ENCODE measurements at regions not wholly inside any gene's neighbourhood (a gene's known extent, or its start where the extent isn't known, plus 50 kb on each side); places are given as distances from the start of the nearest gene placed in this dataset.

DNA sequence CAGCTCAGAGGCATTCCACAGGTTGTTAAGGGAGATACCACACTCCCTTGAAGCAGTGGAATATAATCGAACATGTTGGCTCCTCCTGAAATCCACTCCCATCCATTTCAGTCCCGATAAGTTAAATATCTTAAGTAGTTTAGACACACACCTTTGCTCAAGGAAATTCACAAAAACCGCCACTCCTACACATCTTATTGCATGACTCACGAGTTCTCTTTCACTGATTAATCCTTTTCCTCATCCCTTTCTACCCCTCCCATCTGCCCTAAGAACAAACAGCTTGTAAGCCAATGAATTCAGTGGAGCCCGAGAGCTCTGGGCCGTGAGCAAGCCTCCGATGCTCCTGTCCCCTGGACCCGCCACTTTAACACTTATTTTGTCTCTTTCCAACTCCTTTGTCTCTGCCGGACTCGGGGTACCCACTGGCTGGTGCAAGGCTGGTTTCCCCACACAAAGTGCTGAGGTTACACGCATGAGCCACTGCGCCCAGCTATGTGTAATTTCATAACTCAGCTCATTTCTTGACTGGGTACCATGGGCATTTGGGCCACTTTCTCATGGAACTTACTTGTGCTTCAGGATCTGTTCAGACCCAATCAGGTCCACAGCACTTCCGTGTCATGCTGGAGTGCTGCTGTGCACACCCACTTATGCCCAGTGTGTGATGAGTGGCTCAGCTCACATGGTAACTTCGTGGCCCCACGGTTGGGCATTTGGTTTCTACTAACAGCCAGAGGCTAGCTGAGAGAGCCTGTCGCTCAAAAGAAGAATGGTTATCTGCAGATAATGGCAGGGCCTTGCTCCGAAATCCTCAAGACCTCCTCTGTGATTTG lies 171.8 kb upstream of the ALG10B start:
- Mint-ChIP-seq H3K4me3 (no peak overlapping the region), H3K27ac (no peak overlapping the region), H3K9me3 (peaks cover 21% of the 10 kb centered on the region), H3K4me1 (ENCODE audit: low read depth) (no peaks in the 10 kb centered on the region), H3K36me3 (ENCODE audit: low read depth) (no peaks in the 10 kb centered on the region), H3K27me3 (ENCODE audit: insufficient read depth) (no peaks in the 10 kb centered on the region)
- intact Hi-C loops (cut with micrococcal nuclease), result no loop called here
- DNase-seq (ENCODE audit: low spot score), result no peak

- H3K27ac Mint-ChIP-seq, result no peak overlapping the region
- intact Hi-C loops (cut with micrococcal nuclease), result no loop called here
- no peaks in the 10 kb centered on the region for H3K36me3 Mint-ChIP-seq (ENCODE audit: low read depth)
- H3K4me1 Mint-ChIP-seq (ENCODE audit: low read depth), result no peaks in the 10 kb centered on the region
- peaks cover 27% of the 10 kb centered on the region for H3K9me3 Mint-ChIP-seq
- no peak for DNase-seq (ENCODE audit: low spot score)
- H3K4me3 Mint-ChIP-seq, result no peak overlapping the region
- no peaks in the 10 kb centered on the region for H3K27me3 Mint-ChIP-seq (ENCODE audit: insufficient read depth)
Observed at GRCh38 chr12:38149395-38150073, 167.0 kb upstream of the ALG10B start.

- Mint-ChIP-seq H3K36me3 (ENCODE audit: low read depth) (no peaks in the 10 kb centered on the region), H3K4me1 (ENCODE audit: low read depth) (no peaks in the 10 kb centered on the region), H3K9me3 (peaks cover 29% of the 10 kb centered on the region), H3K4me3 (no peak overlapping the region), H3K27me3 (ENCODE audit: insufficient read depth) (no peaks in the 10 kb centered on the region), H3K27ac (no peak overlapping the region)
- DNase-seq (ENCODE audit: low spot score), result no peak
- intact Hi-C loops (cut with micrococcal nuclease), result no loop called here
Observed at GRCh38 chr12:38151991-38152700, 164.4 kb upstream of the ALG10B start.

DNA sequence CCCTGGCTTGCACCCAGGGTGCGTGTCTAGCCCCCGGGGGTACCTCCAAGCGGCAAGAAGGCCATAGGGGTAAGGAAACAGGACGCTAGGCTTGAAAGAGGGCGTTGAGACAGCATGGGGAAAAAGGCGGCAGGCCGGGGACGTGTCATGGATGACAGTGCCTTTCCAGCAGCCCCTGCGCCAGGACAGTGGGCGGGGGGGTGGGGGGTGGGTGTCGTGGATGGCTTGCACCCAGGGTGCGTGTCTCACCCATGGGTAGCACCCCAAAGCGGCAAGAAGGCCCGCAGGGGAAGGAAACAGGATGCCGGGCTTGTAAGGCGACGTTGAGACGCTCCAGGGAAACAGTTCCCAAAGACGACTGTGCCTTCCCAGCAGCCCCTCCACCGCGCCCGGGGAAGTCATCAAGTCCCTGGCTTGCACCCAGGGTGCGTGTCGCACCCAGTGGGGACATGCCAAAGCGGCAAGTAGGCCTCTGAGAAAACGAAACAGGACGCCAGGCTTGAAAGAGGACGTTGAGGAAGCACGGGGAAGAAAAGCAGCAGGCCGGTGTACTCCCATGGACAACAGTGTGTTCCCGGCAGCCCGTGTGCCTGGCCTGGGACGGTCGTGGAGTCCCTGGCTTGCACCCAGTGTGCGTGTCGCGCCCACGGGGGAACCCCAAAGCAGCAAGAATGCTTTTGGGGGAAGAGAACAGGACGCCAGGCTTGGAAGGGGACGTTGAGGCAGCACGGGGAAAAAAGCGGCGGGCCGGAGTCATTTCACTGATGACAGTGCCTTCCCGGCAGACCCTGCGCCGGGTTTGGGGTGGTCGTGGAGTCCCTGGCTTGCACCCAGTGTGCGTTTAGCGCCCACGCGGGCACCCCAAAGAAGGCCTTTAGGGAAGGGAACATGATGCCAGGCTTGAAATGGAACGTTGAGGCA lies 163.5 kb upstream of the ALG10B start:
- H3K4me3 Mint-ChIP-seq, result no peak overlapping the region
- intact Hi-C loops (cut with micrococcal nuclease), result no loop called here

DNA sequence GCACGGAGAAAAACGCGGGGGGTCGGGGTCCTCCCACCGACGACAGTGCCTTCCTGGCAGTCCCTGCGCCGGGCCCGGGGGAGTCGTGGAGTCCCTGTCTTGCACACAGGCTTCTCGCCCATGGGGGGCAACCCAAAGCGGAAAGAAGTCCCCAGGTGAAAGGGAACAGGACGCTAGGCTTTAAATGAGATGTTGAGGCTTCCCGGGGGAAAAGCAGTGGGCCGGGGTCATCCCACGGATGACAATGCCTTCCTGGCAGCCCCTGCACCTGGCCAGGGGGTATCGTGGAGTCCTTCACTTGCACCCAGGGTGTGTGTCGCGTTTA lies 162.9 kb upstream of the ALG10B start:
- no peak for DNase-seq (ENCODE audit: low spot score)

More for the DNA sequence above, 163.5 kb upstream of the ALG10B start:
- Mint-ChIP-seq H3K27me3 (ENCODE audit: insufficient read depth) (no peaks in the 10 kb centered on the region), H3K9me3 (peaks cover 20% of the 10 kb centered on the region), H3K36me3 (ENCODE audit: low read depth) (no peaks in the 10 kb centered on the region), H3K4me1 (ENCODE audit: low read depth) (no peaks in the 10 kb centered on the region), H3K27ac (no peak overlapping the region)
- DNase-seq (ENCODE audit: low spot score), result no peak

GRCh38 chr12:38154096-38155019 lies 162.2 kb upstream of the ALG10B start:
- H3K27ac Mint-ChIP-seq, result no peak overlapping the region
- no peak for DNase-seq (ENCODE audit: low spot score)
- intact Hi-C loops (cut with micrococcal nuclease), result no loop called here
- no peaks in the 10 kb centered on the region for H3K27me3 Mint-ChIP-seq (ENCODE audit: insufficient read depth)
- no peak overlapping the region for H3K4me3 Mint-ChIP-seq
- peaks cover 10% of the 10 kb centered on the region for H3K9me3 Mint-ChIP-seq
- no peaks in the 10 kb centered on the region for H3K4me1 Mint-ChIP-seq (ENCODE audit: low read depth)
- no peaks in the 10 kb centered on the region for H3K36me3 Mint-ChIP-seq (ENCODE audit: low read depth)

More for the DNA sequence above, 162.9 kb upstream of the ALG10B start:
- Mint-ChIP-seq H3K27me3 (ENCODE audit: insufficient read depth) (no peaks in the 10 kb centered on the region), H3K4me1 (ENCODE audit: low read depth) (no peaks in the 10 kb centered on the region), H3K36me3 (ENCODE audit: low read depth) (no peaks in the 10 kb centered on the region), H3K27ac (no peak overlapping the region), H3K9me3 (peaks cover 15% of the 10 kb centered on the region), H3K4me3 (no peak overlapping the region)
- intact Hi-C loops (cut with micrococcal nuclease), result no loop called here

DNA sequence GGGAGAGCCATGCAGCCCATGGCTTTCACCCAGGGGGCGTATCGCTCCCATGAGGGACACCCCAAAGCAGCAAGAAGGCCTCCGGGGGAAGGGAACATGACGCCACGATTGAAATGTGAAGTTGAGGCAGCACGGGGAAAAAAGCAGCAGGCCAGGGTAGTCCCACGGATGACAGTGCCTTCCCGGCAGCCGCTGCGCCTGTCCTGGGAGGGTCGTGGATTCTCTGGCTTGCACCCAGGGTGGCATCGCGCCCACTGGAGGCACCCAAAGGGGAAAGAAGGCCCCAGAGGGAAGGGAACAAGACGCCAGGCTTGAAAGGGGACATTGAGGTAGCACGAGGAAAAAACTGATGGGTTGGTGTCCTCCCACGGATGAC lies 161.6 kb upstream of the ALG10B start:
- no peak for DNase-seq (ENCODE audit: low spot score)
- Mint-ChIP-seq H3K27ac (no peak overlapping the region), H3K4me3 (no peak overlapping the region), H3K9me3 (peaks cover 10% of the 10 kb centered on the region), H3K4me1 (ENCODE audit: low read depth) (no peaks in the 10 kb centered on the region), H3K36me3 (ENCODE audit: low read depth) (no peaks in the 10 kb centered on the region), H3K27me3 (ENCODE audit: insufficient read depth) (no peaks in the 10 kb centered on the region)
- intact Hi-C loops (cut with micrococcal nuclease), result no loop called here

DNA sequence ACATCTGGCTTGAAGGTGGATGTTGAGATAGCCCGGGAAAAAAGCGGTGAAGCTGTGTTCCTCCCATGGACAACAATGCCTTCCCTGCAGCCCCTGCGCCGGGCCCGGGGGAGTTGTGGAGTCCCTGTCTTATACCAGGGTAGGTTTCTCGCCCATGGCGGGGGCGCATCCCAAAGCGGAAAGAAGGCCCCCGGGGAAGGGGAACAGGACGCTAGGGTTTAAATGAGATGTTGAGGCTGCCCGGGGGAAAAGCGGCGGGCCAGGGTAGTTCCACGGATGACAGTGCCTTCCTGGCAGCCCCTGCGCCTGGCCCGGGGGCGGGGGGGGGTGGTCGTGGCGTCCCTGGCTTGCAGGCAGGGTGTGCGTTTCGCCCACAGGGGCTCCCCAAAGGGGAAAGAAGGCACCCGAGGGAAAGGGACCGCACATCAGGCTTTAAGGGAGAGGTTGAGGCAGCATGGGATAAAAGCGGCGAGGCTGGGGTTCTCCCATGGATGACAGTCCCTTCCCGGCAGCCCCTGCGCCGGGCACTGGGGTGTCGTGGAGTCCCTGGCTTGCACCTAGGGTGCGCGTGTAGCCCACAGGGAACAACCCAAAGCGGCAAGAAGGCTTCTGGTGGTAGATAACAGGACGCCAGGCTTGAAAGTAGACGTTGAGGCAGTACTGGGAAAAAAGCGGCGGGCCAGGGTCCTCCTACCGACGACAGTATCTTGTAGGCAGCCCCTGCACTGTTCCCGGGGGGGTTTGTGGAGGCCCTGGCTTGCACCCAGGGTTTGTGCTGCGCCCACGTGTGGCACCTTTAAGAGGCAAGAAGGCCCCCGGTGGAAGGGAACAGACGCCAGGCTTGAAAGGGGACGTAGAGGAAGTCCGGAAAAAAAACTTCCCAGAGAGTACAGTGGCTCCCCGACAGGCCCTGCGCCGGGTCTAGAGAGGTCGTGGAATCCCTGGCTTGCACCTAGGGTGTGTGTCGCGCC lies 160.8 kb upstream of the ALG10B start:
- intact Hi-C loops (cut with micrococcal nuclease), result no loop called here
- Mint-ChIP-seq H3K36me3 (ENCODE audit: low read depth) (no peaks in the 10 kb centered on the region), H3K27ac (no peak overlapping the region), H3K27me3 (ENCODE audit: insufficient read depth) (no peaks in the 10 kb centered on the region), H3K4me3 (no peak overlapping the region), H3K9me3 (peaks cover 5% of the 10 kb centered on the region), H3K4me1 (ENCODE audit: low read depth) (no peaks in the 10 kb centered on the region)
- DNase-seq (ENCODE audit: low spot score), result no peak

DNA sequence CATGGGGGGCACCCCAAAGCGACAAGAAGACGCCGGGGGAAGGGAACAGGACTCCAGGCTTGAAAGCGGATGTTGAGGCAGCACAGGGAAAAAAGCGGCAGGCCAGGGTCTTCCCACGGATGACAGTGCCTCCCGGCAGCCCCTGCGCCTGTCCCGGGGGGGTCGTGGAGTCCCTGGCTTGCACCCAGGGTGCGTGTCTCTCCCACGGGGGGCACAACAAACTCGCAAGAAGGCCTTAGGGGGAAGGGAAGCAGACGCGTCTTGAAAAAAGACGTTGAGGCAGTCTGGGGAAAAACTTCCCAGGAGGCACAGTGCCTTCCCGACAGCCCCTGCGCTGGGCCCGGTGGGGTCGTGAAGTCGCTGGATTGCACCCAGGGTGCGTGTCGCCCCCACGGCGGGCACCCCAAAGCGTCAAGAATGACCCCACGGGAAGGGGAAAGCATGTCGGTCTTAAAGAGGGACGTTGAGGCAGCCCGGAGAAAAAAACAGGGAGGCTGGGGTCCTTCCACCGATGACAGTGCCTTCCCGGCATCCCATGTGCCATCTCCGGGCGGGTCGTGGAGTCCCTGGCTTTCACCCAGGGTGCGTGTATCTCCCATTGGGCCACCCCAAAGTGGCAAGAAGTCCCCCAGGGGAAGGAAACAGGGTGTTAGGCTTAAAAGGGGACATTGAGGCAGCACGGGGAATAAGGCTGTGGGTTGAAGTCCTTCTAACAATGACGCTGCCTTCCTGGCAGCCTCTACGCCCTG lies 159.9 kb upstream of the ALG10B start:
- no peaks in the 10 kb centered on the region for H3K4me1 Mint-ChIP-seq (ENCODE audit: low read depth)
- H3K27ac Mint-ChIP-seq, result no peak overlapping the region
- H3K4me3 Mint-ChIP-seq, result no peak overlapping the region
- no peaks in the 10 kb centered on the region for H3K36me3 Mint-ChIP-seq (ENCODE audit: low read depth)
- peaks cover 4% of the 10 kb centered on the region for H3K9me3 Mint-ChIP-seq
- intact Hi-C loops (cut with micrococcal nuclease), result no loop called here
- no peak for DNase-seq (ENCODE audit: low spot score)
- H3K27me3 Mint-ChIP-seq (ENCODE audit: insufficient read depth), result no peaks in the 10 kb centered on the region

- Mint-ChIP-seq H3K9me3 (peaks cover 8% of the 10 kb centered on the region), H3K36me3 (ENCODE audit: low read depth) (no peaks in the 10 kb centered on the region), H3K4me3 (no peak overlapping the region), H3K4me1 (ENCODE audit: low read depth) (no peaks in the 10 kb centered on the region), H3K27me3 (ENCODE audit: insufficient read depth) (no peaks in the 10 kb centered on the region), H3K27ac (no peak overlapping the region)
- intact Hi-C loops (cut with micrococcal nuclease), result no loop called here
- DNase-seq (ENCODE audit: low spot score), result no peak
Observed at GRCh38 chr12:38157274-38157932, 159.2 kb upstream of the ALG10B start.
